GM12872 (cell line): ENCODE measurements at regions not wholly inside any gene's neighbourhood (a gene's known extent, or its start where the extent isn't known, plus 50 kb on each side); places are given as distances from the start of the nearest gene placed in this dataset.

Source experiments
- CTCF ChIP-seq: IDR thresholded peaks from 3 replicates; pipeline ENCODE4 v1.5.1; 2011; ENCODE audit warnings: low read depth, mild to moderate bottlenecking, low read length, moderate library complexity; ENCODE audit not compliant: insufficient read depth

DNA sequence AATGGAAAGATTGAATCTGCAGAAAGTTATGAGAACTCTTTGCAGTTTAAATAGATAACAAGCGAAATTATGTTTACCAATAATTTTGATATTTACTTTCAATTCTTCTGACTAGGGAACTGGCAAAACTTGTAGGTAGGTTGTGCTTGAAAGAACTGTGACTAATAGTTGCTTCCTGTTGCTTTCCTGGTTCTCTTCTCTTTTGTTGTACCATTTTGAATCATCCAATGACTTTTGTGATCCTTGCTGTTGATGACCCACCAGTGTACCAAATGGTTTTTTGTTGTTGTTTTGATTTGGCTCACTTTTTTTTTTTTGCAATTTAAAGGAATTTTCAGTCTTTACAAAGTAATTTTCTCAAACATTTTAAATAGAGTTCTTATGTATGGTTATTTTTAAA is 64.9 kb upstream of the DCBLD2 start:
- TF ChIP-seq CTCF: no peak

- no peak for TF ChIP-seq CTCF
Measured at GRCh38 chr3:98964784-98965183, 63.3 kb upstream of the DCBLD2 start.

DNA sequence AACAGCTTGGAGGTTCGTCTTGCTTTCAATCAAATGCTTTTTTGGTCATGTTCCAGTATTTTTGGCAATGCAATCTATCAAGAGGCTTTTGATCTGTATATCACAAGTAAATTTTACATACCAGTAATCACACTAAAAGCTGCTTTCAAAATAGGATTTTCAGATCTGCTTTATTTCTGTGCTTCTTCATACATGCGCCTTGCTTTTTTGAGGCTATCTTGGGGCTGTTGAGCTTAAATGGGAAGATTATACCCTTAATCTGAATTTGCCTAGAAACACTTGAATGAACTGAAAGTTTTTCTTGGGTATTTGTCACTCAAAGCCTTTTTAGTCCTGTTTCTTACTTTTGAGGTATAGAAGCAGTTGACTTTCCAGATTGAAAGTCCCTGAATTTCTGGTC is 62.1 kb upstream of the DCBLD2 start:
- no peak for TF ChIP-seq CTCF

- TF ChIP-seq CTCF: no peak
Measured at GRCh38 chr3:98962951-98963350, 61.5 kb upstream of the DCBLD2 start.

- TF ChIP-seq CTCF: no peak
Measured at GRCh38 chr3:98962189-98962930, 60.9 kb upstream of the DCBLD2 start.

- no peak for TF ChIP-seq CTCF
Measured at GRCh38 chr3:98961161-98962155, 60.0 kb upstream of the DCBLD2 start.

- TF ChIP-seq CTCF: no peak
Measured at GRCh38 chr3:98957681-98958080, 56.2 kb upstream of the DCBLD2 start.
